Occipital lobe (tissue), 1 donor: ENCODE measurements at regions not wholly inside any gene's neighbourhood (a gene's known extent, or its start where the extent isn't known, plus 50 kb on each side); places are given as distances from the start of the nearest gene placed in this dataset.

Experiments used
- DNase-seq: peaks from one replicate; lab custom pipeline; 2025; lab: John Stamatoyannopoulos, UW

DNA sequence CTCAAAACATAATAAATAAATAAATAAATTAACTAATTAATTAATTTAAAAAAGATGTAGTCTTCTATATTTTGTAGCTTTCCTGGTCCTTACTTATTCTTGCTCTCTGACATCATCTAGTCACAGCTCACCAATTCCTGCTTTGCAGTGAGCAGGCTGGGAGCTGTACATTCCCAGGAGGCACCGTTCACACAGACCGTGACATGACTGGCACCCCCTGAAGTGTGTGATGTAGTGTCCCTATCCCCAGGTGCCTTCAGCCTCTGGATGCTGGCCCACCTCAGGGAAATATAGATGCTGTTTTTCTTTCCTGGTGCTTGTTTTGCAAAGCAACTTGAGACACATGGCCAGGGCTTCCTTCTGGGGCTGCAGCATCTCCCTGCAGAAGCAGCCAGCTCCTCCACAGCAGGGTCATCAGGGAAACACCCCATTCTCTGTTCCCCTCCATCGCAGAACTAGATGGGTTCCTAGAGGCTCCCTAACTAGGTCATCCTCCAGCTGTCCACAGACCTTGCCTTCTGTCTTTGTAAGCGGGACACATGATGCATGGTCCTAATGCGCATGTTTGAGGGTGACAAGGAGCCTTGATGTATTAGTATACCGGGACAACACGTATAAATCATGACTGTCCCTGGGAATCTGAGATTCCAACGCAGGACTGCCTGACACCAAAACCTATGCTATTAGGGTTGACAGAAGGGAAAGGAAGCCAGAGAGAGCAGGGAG is 76.4 kb downstream of the RHOB start:
- DNase-seq: no peak

DNA sequence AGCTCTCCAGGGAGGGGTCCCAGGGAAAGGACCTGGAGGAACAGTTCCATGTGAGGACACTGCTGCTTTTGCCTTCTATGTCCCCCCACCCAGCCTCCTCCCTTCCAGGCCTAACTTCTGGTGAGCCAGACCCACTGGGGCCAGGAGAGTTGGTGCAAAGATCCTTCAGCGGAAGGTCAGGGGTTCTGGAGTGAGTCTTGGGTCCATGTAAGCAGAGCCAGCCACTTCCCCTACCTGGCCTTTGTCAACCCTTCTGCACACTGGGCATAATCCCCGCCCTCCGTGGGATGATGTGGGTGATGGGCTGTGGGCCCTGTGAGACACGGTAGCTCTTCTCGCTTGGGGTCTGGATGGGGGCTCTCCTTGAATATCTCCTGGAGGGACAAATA is 76.9 kb downstream of the RHOB start:
- no peak for DNase-seq

DNA sequence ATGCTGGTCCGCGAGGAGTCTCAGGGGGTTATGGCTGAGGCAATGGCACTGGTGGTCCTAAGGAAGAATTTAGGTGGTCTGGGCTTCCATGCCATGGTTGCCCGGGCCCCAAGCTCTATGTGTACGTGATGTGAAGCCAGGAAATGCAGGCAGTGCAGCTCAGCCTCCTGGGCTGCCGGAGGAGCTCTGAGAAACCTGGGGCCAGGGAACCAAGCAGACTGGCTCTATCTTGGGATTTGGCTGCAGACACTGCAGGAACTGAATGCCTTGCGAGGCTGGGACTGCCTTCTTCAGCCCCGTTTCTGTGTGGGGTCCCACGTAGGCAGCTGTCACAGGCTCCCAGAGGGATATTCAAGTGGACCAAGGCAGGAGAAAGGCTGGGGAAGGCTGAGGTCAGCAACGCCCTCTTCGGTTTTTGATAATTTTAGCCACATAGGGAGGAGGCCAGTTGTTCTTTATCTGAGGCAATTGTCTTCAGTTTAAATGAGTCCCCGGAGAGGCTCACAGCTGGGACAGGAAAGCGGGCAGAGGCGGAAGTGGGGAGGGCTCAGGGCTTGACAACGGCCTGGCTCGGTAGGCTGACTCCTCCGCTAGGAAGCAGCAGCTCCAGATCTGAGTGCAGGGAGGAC is 77.7 kb downstream of the RHOB start:
- no peak for DNase-seq

DNA sequence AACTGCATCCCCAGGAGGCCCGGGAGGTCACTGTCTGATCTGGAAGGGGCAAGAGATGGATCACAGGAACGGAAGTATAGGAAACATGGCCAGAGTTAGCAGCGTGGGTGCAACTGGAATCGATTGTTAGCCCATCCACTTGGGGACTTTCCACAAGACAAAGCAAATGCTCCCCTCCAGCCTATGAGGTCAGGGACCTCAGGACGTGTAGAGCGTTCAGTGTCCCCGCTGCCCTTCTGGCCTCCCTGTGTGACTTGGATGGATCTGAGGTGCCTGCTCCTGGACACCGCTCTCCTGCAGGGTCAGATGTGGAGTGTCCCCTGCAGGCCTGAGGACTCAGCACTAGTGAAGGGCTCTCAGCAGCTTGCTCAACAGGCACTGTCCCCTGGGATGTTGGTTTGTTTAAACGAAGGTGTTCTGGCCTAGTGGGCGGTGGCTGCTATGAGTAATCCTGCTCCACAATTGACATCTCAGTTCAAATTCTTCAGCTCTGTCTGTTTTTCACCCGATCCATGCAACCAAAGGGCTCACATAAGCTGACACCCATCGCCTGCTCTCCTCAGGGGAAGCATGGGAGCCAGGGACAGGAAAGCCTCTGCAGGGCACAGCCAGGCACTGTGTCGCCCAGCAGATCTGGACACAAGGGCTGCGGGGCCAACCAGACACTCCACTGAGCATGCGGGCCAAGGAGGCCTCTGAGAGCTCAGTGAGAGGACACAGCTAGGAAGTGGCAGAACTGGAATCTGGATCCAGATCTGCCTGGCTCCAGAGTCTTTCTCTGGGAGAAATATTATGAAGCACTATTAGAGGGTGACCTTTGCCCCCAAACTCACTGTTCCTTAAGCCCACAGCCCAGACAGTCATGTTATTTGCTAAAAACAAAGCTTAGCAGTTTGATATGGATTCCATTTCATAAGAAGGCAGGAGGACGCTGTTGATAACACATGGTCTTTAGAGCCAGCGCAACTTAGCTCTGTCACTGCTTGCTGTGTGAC is 78.5 kb downstream of the RHOB start:
- no peak for DNase-seq

DNA sequence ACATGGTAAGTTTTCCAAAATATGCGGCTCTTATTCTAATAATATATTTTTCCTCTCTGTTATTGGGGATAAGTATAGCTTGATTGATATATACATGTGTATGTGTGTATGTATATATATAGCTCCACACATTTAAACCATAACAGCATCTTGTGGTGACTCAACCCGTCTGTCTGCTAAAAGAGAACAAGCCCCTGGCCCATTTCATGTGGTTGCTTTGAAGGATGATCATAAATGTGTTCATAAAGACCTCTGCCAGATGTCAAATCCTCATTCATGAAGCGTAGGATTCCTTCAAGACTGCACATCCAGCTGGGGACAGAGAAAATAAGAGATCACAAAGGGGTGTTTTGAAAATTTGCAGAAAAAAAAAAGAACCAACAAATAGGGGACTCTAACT is 79.3 kb downstream of the RHOB start:
- DNase-seq: no peak

DNA sequence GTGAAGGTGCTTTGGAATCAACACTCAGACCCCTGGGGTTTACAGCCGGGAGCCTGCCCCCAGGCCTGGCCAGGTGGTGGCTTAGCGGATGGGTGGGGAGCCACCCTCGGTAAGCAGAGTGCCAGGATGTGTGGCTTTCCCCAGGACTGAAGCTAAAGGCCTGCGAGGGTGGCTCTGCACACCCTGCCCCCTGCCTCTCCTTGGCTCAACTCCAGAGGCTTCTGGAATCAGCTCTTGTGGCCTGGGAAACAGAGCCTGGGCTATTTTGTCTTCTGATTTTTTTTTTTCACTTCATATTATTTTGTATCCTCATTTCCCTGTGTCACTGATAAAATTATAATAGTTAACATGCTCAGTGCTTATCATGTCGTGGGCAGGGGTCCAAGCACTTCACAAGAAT is 79.8 kb downstream of the RHOB start:
- DNase-seq: no peak

GRCh38 chr2:20528713-20529112 is 81.8 kb downstream of the RHOB start:
- no peak for DNase-seq

- no peak for DNase-seq
These were observed 83.6 kb downstream of the RHOB start for GRCh38 chr2:20530520-20530919.

- no peak for DNase-seq
These were observed 84.9 kb downstream of the RHOB start for GRCh38 chr2:20531633-20532262.

- no peak for DNase-seq
These were observed 86.0 kb downstream of the RHOB start for GRCh38 chr2:20532634-20533437.

DNA sequence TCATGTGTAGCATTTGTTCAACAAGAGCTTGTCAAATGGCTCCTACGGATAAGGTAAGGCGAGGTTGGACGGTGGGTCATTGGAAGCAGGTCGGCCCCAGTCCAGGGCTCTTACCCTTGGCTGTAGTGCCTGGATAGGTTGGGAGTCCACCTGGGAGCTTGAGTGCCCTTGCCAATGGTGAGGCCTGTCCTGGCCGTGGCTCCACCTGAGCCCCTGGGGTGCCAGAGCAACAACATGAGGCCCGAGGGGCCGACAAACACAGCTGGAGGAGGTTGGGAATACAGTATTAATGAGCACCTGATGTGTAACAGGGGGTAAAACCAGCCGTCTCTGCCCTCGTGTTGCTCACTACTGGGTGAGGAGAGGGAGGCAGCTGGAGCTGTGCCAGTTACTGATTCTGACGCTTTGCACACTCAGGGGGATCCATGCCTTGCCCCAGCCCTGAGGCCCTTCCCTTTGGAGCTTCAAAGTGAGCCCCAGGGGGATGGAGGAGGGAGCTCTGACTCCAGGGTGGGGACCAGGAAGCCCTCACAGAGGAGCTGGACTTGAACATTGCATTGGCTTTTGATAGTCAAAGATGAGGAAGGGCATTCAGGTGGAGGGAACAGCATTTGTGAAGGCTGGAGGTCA is 87.2 kb downstream of the RHOB start:
- no peak for DNase-seq

- no peak for DNase-seq
These were observed 88.3 kb downstream of the RHOB start for GRCh38 chr2:20534913-20535801.

DNA sequence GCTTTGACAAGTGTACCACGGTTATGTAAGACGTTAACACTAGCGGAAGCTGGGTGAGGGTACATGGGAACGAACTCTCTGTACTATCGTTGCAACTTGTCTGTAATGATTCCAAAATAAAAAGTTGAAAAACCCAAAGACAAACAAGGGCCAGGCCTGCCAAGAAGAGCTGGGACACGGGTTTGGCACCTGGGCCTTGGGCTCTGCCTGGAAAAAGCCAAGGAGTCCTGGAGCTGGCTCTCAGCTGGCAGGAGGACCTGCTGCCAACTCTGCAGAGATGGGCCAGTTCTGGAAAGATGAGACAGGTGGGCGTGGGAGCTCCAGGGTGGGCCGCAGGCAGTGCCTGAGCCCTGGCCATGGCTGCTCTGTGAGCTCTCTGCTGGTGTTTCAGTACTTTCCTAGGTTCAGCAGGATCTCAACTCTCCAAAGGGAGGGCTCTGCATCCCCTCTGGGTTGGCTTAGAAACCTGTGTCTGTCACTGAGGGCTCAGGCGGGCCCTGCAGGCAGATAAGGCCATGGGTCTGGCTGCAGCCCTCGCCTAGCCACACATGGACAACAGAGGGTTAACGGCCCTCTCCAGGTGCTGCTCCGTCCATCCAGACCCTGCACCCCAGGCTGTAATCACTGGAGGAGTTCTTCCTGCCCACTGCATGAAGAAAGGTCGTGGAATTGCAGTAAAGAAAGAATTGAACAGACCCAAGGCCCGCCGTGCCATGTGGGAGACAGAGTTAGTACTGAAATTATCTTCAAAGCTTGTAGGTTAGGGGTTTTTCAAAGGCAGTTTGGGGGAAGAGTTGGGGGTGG is 89.9 kb downstream of the RHOB start:
- DNase-seq: no peak

DNA sequence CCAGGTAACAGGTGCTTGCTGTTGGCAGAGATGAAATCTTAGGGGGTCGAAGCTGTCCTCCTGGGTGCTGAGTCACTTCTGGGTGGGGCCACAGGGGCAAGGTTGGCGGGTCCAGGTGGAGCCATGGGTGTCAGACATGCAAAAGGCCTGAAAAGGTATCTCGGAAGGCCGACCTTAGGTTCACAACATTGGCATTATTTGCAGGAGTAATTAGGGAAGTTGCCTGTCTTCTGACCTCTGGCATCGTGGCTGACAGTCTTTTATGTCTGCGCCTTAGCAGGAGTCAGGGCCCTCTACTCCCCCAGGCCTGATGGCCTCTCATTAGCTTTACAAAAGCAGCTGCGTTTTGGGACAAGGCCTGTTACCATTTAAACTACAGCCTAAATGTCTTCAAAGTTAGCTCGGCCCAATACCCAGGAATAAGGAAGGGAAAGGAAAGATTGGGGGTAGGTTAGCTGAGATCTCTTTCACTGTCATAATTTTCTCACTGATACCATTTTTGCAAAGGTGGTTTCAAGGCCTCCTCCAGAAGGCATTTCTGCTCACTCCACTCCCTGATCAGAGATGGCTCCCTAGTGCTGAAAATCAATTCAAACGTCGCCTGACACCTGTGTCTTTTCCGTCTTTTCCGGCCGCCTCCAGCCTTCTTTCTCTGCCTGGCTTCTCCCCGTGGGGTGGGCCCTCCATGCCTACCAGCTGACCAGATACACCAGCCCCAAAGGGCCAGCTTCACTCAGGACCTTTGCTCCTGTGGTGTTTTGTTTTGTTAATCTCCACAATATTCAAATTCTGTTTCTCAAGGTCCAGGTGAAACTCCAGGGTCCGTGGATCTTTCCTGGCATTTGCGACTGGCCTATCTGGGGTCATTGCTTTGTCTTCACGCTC is 90.8 kb downstream of the RHOB start:
- DNase-seq: no peak

- DNase-seq: no peak
These were observed 91.6 kb downstream of the RHOB start for GRCh38 chr2:20538308-20539132.

- DNase-seq: no peak
These were observed 92.4 kb downstream of the RHOB start for GRCh38 chr2:20539133-20539719.
